A673 (cell line): ENCODE measurements at regions not wholly inside any gene's neighbourhood (a gene's known extent, or its start where the extent isn't known, plus 50 kb on each side); places are given as distances from the start of the nearest gene placed in this dataset.

Experiments used
- BruUV-seq: library from RNA; stranded (reverse); fragments of 400-500 nt; replicated peaks from 2 replicates; lab custom pipeline; 2021; lab: Mats Ljungman, UMichigan
- CTCF ChIA-PET: fragments of 300-600 bp; sonication (Branson Sonifier 250); formaldehyde crosslinking; loops from one replicate; lab custom pipeline; 2022; ENCODE audit warnings: antibody characterized with exemption; lab: Charles Lee
- POLR2A ChIA-PET: fragments of 300-600 bp; sonication (Branson Sonifier 250); formaldehyde crosslinking; loops from one replicate; lab custom pipeline; 2022; ENCODE audit warnings: antibody characterized with exemption; ENCODE audit not compliant: low non-redundant PET; lab: Charles Lee
- DNase-seq: peaks from one replicate; pipeline ENCODE4 v3.0.0-alpha.2; 2015; ENCODE audit warnings: low spot score
- H3K27ac ChIP-seq: fragments of 200-600 bp; sonication (generic); 2 replicates; pipeline ENCODE4 v1.5.1; 2016; ENCODE audit warnings: mixed run types, low read depth, mild to moderate bottlenecking, mixed read lengths, antibody characterized with exemption, low read length; ENCODE audit not compliant: poor library complexity, severe bottlenecking
- H3K27me3 ChIP-seq: fragments of 200-600 bp; sonication (generic); replicated peaks from 2 replicates; pipeline ENCODE4 v1.6.1; 2017; ENCODE audit warnings: mixed run types, low read depth, mild to moderate bottlenecking, mixed read lengths, antibody characterized with exemption, low read length; ENCODE audit not compliant: insufficient read depth, poor library complexity
- H3K36me3 ChIP-seq: fragments of 200-600 bp; sonication (generic); 2 replicates; pipeline ENCODE4 v1.6.1; 2016; ENCODE audit warnings: mixed run types, mild to moderate bottlenecking, mixed read lengths, antibody characterized with exemption, low read length; ENCODE audit not compliant: insufficient read depth, poor library complexity, severe bottlenecking
- H3K4me1 ChIP-seq: fragments of 200-600 bp; sonication (generic); 2 replicates; pipeline ENCODE4 v1.6.1; 2017; ENCODE audit warnings: mixed run types, mild to moderate bottlenecking, mixed read lengths, antibody characterized with exemption, low read length; ENCODE audit not compliant: insufficient read depth, poor library complexity, severe bottlenecking
- H3K4me3 ChIP-seq: fragments of 200-600 bp; sonication (generic); 2 replicates; pipeline ENCODE4 v1.5.1; 2016; ENCODE audit warnings: low read depth, mixed run types, mild to moderate bottlenecking, mixed read lengths, low read length; ENCODE audit not compliant: poor library complexity, severe bottlenecking
- H3K9me3 ChIP-seq: fragments of 200-600 bp; sonication (generic); 2 replicates; pipeline ENCODE4 v1.6.1; 2016; ENCODE audit warnings: mixed run types, low read depth, mild to moderate bottlenecking, mixed read lengths, antibody characterized with exemption, low read length; ENCODE audit not compliant: poor library complexity, severe bottlenecking
- EZH2 ChIP-seq: fragments of 200-600 bp; sonication (generic); IDR thresholded peaks from 2 replicates; pipeline ENCODE4 v1.6.1; 2017; ENCODE audit warnings: borderline replicate concordance, low read depth, mild to moderate bottlenecking, mixed read lengths, antibody characterized with exemption, low read length; ENCODE audit not compliant: poor library complexity, severe bottlenecking
- intact Hi-C: fragments of 100-400 bp; cut with micrococcal nuclease; formaldehyde crosslinking; loops from one replicate; pipeline ENCODE4 v1.10.0; 2022; ENCODE audit not compliant: unreplicated experiment
- TF ChIP-seq, protein P1 (sequence below): fragments of 300-800, 200-600 bp; sonication (generic); conservative IDR thresholded peaks from 2 replicates; pipeline ENCODE4 v1.5.1; 2017; ENCODE audit warnings: low read depth, mild to moderate bottlenecking, antibody characterized with exemption, low read length, moderate library complexity, mixed read lengths

DNA sequence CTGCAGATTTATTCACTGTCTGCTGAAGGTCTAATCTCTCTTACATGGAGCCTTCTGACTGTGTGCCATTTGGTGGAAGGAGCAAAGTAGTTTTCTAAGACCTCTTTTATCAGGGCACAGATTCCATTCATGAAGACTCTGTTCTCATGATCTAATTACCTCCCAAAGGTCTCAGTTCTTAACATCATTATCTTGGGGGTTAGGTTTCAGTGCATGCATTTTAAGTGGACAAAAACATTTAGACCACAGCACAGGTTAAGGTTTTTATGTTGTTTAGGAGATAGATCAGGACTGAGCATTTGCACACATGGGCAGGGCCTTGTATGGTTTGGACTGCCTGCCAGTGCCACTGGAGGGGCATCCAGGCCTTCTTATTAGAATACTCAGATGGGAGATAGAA is 746.1 kb downstream of the C12orf50 start:
- no peaks in the 10 kb centered on the region for H3K36me3 ChIP-seq
- ChIA-PET CTCF (no interaction called here), POLR2A (no interaction called here)
- no peaks in the 10 kb centered on the region for H3K27me3 ChIP-seq
- no peak overlapping the region for H3K4me3 ChIP-seq
- no peaks in the 10 kb centered on the region for H3K9me3 ChIP-seq
- H3K27ac ChIP-seq, result no peak overlapping the region
- no peak for DNase-seq
- TF ChIP-seq EZH2, result no peak
- TF ChIP-seq, protein P1, sequence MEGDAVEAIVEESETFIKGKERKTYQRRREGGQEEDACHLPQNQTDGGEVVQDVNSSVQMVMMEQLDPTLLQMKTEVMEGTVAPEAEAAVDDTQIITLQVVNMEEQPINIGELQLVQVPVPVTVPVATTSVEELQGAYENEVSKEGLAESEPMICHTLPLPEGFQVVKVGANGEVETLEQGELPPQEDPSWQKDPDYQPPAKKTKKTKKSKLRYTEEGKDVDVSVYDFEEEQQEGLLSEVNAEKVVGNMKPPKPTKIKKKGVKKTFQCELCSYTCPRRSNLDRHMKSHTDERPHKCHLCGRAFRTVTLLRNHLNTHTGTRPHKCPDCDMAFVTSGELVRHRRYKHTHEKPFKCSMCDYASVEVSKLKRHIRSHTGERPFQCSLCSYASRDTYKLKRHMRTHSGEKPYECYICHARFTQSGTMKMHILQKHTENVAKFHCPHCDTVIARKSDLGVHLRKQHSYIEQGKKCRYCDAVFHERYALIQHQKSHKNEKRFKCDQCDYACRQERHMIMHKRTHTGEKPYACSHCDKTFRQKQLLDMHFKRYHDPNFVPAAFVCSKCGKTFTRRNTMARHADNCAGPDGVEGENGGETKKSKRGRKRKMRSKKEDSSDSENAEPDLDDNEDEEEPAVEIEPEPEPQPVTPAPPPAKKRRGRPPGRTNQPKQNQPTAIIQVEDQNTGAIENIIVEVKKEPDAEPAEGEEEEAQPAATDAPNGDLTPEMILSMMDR, result no peak
- intact Hi-C loops, result no loop called here
- H3K4me1 ChIP-seq, result no peaks in the 10 kb centered on the region
- no TSS peak for BruUV-seq

GRCh38 chr12:87280893-87281292 is 748.3 kb downstream of the C12orf50 start:
- no TSS peak for BruUV-seq
- Histone ChIP-seq H3K27me3 (no peaks in the 10 kb centered on the region), H3K9me3 (no peaks in the 10 kb centered on the region), H3K4me1 (no peaks in the 10 kb centered on the region), H3K36me3 (no peaks in the 10 kb centered on the region), H3K27ac (no peak overlapping the region), H3K4me3 (no peak overlapping the region)
- TF ChIP-seq EZH2, result no peak
- TF ChIP-seq, protein P1, result no peak
- ChIA-PET POLR2A (no interaction called here), CTCF (no interaction called here)
- DNase-seq, result no peak
- intact Hi-C loops, result no loop called here

- DNase-seq, result no peak
- ChIA-PET CTCF (no interaction called here), POLR2A (no interaction called here)
- H3K9me3 ChIP-seq, result no peaks in the 10 kb centered on the region
- intact Hi-C loops, result no loop called here
- H3K36me3 ChIP-seq, result no peaks in the 10 kb centered on the region
- no peaks in the 10 kb centered on the region for H3K4me1 ChIP-seq
- no peak overlapping the region for H3K4me3 ChIP-seq
- BruUV-seq, result no TSS peak
- no peak for TF ChIP-seq EZH2
- TF ChIP-seq, protein P1, result no peak
- H3K27ac ChIP-seq, result no peak overlapping the region
- H3K27me3 ChIP-seq, result no peaks in the 10 kb centered on the region
These were observed 748.8 kb downstream of the C12orf50 start for GRCh38 chr12:87280356-87280755.
